ENCODE measurements at regions not wholly inside any gene's neighbourhood (a gene's known extent, or its start where the extent isn't known, plus 50 kb on each side); places are given as distances from the start of the nearest gene placed in this dataset.
"Not testable (repeated sequence)": the region's sequence is repeated elsewhere in the genome, so short reads cannot be mapped to it uniquely, and the experiment has no call there.

GRCh38 chr6:92011681-92012245 is 1407.6 kb downstream of the EPHA7 start:
- no peak for DNase-seq

DNA sequence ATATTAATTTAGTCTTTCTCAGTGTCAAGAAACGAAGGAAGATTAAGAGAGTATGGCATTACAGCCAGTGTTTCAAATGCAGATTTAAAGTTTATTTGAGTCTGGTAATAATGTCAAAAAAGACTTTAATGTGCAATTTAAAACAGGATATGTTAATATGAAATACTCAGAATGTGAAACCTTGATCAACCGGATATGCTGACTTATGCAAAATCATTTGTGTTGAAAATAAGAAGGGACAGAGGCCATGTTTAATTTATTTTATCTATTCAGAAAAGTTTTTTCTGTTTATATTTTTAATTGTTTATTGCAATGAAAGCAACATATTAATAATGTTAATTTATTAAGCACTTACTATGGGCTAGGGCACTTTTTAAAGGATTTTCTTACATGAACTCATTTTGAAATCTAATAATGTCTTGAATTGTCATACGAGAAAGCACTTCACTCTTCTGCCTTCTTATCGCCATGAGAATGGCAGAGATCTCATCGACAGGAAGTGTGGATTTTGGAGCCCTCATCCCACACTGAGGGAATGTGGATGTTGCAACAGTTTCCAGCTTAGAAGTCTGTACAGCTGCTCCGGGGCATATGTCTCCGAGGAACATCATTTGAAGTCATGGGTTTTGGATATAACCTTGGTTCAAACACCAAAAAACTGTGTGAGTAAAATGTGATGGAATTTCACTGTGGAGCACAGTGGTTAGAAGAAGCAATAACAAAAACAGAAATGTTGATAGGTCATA is 1410.4 kb downstream of the EPHA7 start:
- no peak for DNase-seq

GRCh38 chr6:92000112-92000511 is 1413.2 kb upstream of the MAP3K7 start:
- DNase-seq: no peak

- no peak for DNase-seq
Measured at GRCh38 chr6:91994787-91995186, 1407.9 kb upstream of the MAP3K7 start.

DNA sequence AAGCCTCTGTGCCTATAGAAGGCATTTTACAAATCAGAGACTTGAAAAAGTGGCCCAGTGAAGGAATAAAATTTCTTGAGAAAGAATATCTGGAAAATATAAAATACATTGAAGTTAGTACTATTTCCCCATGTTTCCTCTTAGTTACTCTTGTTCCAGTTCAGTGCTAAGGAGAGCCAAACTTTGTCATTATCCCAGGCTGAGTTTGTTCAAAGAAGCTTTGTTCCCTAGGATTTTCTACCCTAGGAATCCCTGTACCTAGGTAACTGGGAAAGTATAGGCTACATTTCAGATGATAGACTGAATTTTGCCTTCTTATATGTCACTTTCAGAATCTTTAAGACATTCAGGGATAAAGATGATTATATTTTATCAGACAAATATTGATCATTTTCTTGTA is 1395.7 kb upstream of the MAP3K7 start:
- no peak for DNase-seq

GRCh38 chr6:91976797-91977196 is 1389.9 kb upstream of the MAP3K7 start:
- no peak for DNase-seq

- DNase-seq: no peak
Measured at GRCh38 chr6:91970700-91971099, 1383.8 kb upstream of the MAP3K7 start.

- no peak for DNase-seq
Measured at GRCh38 chr6:91965872-91966271, 1379.0 kb upstream of the MAP3K7 start.

DNA sequence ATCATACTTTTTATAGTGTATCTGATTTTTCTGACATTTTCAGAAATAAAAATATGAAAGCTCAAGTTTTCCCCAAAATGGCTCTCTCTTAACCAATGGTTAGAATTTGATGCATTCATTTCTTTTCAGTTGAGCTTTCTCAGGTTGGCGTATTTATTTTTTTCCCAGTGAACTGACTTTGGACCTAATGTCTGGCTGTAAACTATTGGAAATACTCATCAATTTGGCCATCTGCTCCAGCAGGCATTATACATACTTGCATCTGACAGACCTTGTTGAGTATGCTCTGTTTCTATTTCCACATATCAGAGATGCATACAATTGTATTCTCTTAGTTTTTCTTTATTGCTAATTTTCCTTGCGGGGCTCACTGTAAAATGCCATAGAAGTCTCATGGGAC is 1374.8 kb upstream of the MAP3K7 start:
- DNase-seq: no peak

DNA sequence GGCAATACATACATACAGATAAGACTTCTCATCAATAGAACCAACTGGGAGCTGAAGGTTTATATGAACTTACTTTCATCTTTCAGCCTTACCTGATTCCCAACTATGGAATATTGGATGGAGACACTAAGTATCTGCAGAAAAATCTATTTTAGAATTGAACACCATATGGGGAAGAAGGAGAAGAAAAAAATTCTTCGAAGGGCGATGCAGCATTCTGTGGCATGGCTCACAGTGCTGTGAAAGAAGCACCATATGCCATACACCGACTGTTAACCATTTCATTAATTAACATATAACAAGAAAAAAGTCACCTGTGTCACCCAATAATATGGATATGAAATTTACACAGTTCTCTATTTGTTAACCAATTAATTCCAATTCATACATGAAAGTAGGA is 1374.4 kb upstream of the MAP3K7 start:
- DNase-seq: no peak

GRCh38 chr6:91941838-91942237 is 1355.0 kb upstream of the MAP3K7 start:
- DNase-seq: no peak

DNA sequence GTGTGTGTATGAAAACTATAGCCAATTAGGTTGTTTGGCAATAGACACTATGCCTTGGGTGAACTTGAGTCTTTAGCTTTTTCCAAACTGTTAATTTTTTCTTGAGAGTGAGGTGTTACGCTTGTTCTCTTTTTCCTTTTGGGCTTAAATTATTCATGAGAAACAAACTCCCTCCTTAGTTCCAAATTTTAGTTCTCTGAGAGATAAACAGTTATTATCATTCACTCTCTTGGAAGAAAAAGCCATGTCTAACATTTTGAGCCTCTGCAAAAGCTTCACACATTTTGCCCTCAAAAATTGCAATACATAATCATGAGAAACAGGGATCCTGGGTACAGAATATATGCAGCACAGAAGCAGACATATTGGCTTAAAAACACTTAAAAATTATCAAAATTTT is 1353.9 kb upstream of the MAP3K7 start:
- DNase-seq: no peak

- DNase-seq: no peak
Measured at GRCh38 chr6:91926827-91927226, 1340.0 kb upstream of the MAP3K7 start.

- no peak for DNase-seq
Measured at GRCh38 chr6:91926361-91926760, 1339.5 kb upstream of the MAP3K7 start.

- no peak for DNase-seq
Measured at GRCh38 chr6:91911945-91912344, 1325.1 kb upstream of the MAP3K7 start.

GRCh38 chr6:91904586-91905164 is 1317.8 kb upstream of the MAP3K7 start:
- no peak for DNase-seq

- no peak for DNase-seq
Measured at GRCh38 chr6:91895599-91896285, 1308.9 kb upstream of the MAP3K7 start.

DNA sequence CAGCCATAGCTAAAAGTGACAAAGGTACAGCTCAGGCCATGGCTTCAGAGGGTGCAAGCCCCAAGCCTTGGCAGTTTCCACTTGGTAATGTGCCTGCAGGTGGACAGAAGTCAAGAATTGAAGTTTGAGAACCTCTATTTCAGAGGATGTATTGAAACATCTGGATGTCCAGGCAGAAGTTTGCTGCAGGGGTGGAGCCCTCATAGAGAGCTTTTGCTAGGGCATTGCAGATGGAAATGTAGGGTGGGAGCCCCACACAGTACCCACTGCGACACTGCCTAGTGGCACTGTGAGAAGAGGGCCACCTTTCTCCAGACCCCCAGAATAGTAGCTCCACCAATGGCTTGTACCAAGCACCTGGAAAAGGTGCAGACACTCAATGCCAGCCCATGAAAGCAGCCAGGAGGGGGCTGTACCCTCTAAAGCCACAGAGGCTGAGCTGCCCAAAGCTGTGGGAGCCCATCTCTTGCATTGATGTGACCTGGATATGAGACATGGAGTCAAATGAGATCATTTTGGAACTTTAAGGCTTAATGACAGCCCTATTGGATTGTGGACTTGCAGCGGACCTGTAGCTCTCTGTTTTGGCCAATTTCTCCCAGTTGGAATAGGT is 1299.4 kb upstream of the MAP3K7 start:
- no peak for DNase-seq

DNA sequence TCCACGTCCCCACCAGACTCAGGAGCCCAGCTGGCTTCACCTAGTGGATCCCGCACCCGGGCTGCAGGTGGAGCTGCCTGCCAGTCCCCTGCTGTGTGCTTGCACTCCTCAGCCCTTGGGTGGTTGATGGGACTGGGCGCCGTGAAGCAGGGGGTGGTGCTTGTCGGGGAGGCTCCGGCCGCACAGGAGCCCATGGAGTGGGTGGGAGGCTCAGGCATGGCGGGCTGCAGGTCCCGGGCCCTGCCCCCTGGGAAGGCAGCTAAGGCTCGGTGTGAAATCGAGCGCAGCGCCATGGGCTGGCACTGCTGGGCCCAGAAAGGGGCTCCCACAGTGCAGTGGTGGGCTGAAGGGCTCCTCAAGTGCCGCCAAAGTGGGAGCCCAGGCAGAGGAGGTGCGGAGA is 1294.9 kb upstream of the MAP3K7 start:
- not testable (repeated sequence) for DNase-seq

- DNase-seq: no peak
Measured at GRCh38 chr6:91879386-91879995, 1292.6 kb upstream of the MAP3K7 start.

GRCh38 chr6:91877994-91878393 is 1291.1 kb upstream of the MAP3K7 start:
- no peak for DNase-seq

DNA sequence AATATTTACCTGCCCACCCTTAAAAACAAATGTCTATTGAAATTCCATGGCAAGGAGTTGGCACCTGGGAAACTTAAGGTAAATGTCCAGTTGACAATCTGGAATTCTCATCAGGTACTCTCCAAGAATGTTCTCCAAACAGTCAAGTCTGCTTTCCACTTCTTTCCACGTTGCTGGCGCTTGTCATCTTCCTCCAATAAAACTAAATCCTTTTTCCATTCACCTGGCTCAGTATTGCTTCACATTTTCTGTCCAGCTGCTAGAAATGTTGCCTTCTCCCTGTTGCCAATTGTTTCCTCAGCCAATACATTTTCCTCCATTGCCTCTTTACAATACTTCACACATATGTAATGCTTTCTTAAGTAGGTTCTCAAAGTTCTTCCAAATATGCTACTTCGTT is 1288.1 kb upstream of the MAP3K7 start:
- no peak for DNase-seq

DNA sequence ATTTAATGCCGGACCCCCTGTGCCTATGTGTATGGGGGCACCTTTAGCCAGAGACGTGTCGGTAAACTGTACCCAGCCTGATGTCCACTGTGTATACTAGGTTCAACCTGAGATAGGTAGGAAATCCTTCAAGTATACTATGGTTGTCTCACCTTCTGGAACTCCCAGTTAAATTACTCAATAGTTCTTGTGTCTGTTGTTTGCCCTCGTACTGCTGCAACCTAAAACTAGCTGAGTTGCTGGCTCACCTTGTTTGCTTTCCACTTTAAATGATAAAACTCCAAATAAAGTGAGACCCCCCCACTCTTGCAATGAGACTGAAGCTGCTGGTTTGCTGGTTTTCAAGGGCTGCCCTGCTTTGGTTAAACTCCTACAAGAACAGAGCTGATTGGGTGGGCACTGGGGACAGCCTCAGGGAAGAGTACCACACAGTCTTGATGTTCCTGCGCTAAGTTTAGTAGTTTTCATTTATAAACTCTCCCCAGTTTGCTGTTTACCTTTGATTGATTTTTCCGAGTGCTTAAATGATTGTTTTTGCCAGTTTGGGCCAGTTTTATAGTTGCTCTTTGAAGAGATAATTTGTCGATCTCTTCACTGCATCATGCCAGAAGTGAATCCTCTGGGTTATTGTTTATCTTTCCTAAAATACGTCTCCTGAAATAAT is 1281.8 kb upstream of the MAP3K7 start:
- no peak for DNase-seq

Data from NCI-H446 treated with DMSO at 0.1 percent for 48 hours (cell line).